SK-MEL-5 (cell line): ENCODE measurements at regions not wholly inside any gene's neighbourhood (a gene's known extent, or its start where the extent isn't known, plus 50 kb on each side); places are given as distances from the start of the nearest gene placed in this dataset.
A peak's percentile ranks its signal among the peaks of the same experiment; 100 is the strongest.

Source experiments
- DNase-seq: peaks from one replicate; pipeline ENCODE4 v3.0.0-alpha.2; 2016; ENCODE audit warnings: low read depth, low spot score
- in situ Hi-C: cut with HindIII; loops from 2 replicates; pipeline ENCODE4 v1.10.0; 2016; ENCODE audit warnings: low sequenced_read_pairs, high pct_unique_total_duplicates, low pct_unique_long_range_greater_than_20kb

DNA sequence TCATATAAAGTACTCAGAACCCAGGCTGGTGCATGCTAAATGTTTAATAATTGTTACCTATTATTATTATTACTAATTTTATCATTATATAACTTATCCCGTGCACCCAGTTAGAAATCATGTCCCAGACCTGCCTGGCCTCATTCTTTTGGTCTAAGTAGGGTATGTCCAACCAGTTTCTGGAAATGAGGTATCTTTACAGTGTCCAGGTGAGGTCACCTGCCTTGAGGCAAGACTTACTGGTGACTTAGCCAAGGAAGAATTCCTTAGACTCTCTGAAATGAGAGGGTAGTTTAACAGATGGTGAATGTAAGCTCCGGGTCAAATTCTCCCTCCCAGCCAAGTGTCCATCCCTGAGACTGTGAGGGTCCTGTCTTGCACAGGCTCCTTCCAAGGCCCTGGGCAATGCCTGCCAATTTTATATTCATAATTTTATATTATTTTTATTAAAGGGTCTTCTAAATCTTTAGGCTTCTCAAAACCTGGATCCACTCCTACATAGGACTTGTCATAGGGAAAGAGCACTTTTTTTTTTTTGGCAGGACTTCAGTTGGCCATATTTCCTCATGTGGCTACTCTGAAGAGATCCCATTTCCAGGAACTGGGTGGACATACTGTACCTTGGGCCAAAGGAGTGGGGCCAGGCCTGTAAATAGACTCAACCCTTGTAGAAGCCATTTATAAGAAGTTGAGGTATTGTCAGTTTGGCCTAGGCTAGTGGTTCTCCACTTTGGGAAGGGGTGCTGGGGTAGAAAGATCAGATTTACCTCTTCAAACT, 96.7 kb upstream of the KCNA3 start:
- in situ Hi-C loops = loop anchor here (25.0 kb wide), 1 partner anchor 259 kb away; the partner anchor contains the start of gene KCNA10
- DNase-seq = no peak

DNA sequence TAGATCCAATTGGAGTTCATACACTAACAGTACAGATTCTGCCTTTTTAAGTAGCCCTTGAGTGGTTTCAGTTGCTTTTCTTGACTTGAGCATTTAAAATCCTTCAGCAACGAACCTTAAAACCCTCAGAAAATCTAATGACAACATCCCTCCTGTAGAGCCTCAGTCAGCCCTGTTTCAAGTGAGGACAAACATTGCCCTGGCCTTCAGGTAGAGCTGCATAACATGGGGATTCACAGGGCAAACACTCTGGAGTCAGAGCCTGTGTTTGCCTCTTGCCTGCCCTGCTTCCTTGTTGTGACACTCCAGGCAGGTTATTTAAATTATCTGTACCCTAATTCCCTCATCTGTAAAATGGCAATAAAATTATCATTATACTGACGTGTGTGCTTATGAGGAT, 96.1 kb upstream of the KCNA3 start:
- in situ Hi-C loops = loop anchor here (25.0 kb wide), 1 partner anchor 259 kb away; the partner anchor contains the start of gene KCNA10
- no peak for DNase-seq

DNA sequence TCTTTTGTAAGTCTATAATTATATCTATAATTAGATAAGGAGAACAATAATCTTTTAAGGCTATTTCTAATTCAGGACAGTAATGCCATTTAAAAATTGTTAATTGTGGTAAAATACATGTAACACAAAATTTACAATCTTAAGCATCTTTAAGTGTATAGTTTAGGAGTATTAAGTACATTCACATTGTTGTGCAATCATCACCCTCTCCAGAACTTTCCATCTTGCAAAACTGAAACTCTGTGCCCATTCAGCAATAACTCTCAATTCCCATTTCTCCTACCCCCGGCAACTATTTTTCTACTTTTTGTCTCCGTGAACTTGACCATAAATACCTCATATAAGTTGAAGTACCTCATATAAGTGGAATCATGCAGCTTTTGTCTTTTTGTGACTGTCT, 93.9 kb upstream of the KCNA3 start:
- no peak for DNase-seq
- in situ Hi-C loops = loop anchor here (25.0 kb wide), 1 partner anchor 256 kb away; the partner anchor contains the start of gene KCNA10

DNA sequence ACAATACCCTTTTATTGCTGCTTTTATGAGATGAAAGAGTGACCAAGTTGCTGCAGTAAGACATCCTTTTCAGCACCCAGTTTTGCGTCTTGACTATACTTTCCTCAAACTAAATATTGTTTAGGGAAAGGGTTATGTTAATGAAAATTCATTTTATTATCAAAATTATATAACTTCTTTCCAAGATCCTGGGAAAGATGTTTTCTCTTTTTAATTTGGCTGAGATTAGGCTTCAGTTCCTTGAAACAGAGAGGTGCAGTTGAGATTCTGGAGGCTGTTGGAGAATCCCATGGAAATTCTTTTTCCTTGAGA, 91.6 kb upstream of the KCNA3 start:
- in situ Hi-C loops = loop anchor here (25.0 kb wide), 1 partner anchor 254 kb away; the partner anchor contains the start of gene KCNA10
- no peak for DNase-seq

DNA sequence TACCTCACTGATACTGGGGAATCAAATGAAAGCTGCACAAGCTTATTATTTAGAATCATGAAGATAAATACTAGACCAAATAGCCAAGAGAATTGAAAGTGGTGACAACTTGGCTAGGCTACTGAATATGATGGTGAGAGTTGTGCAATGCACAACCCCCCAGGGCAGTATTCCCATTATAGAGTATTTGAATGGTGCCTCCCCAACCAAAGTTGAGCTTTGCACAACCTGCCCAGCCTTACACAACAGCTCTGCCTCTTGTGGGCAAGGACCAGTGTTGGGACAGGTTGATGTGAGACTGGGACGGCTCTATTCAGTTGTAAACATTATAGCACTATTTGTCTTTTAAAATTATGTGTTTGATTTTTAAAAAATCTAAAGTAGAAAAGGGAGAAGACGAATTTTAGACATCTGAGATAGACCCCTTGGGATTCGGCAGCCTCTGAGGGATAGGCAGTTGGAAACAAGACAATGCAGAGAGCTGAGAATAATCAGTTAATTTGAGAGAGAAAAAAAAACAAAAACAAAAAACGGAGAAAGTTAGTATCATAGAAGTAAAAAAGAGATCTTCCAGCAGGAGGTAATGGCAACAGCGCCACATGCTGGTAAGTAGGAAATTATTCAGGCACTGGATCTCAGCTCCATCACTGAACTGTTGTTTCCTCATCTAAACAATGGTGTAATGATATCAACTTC, 91.0 kb upstream of the KCNA3 start:
- DNase-seq = peak; percentile 60
- in situ Hi-C loops = loop anchor here (25.0 kb wide), 1 partner anchor 253 kb away; the partner anchor contains the start of gene KCNA10

DNA sequence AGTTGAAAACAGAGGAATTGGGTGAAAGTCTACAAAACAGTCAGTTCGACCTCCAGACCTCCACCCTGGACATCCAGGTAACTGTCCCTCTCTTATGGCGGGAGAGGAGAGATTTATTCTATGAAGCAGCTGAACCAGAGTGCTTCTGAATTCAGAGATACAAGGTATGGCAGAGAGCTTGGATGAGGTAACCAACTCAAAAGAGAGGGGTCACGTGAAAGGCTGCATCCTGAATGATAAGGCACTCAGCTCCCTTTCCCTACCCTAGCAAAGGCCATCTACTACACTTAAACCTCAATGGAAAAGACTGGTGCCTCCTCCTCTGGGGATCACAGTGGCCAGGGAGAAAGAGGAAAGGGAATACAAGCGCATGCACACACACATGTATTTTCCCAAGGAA, 88.4 kb upstream of the KCNA3 start:
- in situ Hi-C loops = loop anchor here (25.0 kb wide), 1 partner anchor 251 kb away; the partner anchor contains the start of gene KCNA10
- DNase-seq = no peak

DNA sequence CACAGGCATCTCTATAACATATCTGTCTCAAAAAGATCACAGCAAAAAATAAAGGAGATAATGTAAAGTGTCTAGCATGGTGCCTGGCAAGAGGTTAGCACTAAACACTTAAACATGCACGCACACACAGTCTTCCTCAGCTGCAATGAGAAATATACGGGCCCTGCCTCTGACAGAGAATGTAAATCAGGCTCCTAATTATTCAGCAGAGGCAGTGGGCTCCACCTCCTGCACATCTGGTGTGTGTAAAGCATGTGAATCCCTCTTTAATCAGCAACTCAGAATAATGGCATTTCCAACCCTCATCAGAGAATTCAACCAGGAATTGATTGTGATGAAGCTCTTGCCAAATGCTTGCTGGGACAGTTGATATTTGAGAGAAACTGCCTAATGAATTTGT, 85.6 kb upstream of the KCNA3 start:
- in situ Hi-C loops = loop anchor here (25.0 kb wide), 1 partner anchor 248 kb away; the partner anchor contains the start of gene KCNA10
- no peak for DNase-seq

DNA sequence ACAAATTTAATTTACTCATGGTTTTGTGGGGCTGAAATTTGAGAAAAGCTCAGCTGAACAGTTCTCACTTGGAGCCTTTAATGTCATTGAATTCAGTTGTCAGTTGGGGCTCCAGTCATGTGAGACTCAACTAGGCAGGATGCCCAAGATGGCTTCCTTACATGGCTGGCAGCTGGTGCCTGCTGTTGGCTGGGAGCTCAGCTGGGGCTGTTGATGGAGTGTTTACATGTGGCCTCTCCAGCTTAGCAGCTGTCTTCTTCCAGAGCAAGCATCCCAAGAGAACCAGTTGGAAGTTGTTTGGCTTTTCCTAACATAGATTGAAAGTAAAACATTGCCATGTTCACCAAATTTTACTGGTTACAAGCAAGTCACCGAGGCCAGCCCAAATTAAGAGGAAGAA, 81.8 kb upstream of the KCNA3 start:
- DNase-seq = no peak
- in situ Hi-C loops = loop anchor here (25.0 kb wide), 1 partner anchor 244 kb away; the partner anchor contains the start of gene KCNA10

DNA sequence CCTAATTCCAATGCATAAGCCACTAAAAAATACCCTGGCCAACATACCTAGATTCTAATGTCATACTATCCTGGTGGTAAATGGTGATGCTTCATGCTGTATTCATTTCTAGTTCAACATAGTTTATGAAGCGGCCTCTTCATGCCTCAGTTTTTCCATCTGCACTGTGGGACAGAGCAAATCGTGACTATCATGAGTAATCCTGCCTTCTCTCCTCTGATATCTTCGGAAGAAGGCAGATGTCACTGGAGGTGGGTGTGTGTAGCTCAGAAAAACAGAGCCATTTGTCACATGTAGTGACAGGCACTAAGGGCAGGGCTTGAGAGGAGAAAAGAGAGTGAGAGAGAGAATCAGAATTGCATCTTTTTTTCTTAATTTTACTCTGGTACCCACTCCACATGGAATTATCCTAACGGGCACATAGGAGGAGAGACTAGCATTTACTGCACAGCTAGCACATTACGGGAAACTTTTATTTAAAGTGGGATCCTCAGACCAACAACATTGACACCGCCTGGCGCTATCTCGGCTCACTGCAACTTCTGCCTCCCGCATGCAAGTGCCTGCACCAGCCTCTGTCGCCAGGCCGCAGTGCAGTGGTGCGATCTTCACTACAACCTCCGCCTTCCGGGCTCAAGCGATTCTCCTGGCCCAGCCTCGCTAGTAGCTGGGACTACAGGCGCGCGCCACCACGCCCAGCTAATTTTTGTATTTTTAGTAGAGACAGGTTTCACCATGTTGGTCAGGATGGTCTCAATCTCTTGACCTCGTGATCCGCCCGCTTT, 78.4 kb upstream of the KCNA3 start:
- in situ Hi-C loops = loop anchor here (25.0 kb wide), 1 partner anchor 241 kb away; the partner anchor contains the start of gene KCNA10
- no peak for DNase-seq

DNA sequence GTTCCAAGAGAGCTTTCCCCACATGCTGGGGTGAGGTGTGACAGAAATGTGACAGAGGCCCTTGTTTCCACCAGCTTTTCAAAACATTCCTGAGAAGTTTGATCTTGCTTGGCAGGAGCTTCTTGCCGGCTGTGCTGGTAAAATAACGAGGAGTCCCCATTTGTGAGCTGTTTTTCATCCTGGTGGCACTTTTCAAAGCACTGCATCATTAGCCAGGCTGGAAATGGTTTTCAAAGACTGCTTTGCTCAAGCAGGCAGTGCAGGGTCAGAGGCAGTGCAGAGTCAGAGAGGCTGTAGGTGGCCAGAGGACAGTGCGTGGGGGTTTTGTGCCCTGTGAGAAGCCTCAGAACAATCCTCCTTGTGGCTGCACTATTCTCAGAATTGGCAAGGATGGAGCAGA, 75.8 kb upstream of the KCNA3 start:
- in situ Hi-C loops = loop anchor here (25.0 kb wide), 1 partner anchor 238 kb away; the partner anchor contains the start of gene KCNA10
- no peak for DNase-seq

DNA sequence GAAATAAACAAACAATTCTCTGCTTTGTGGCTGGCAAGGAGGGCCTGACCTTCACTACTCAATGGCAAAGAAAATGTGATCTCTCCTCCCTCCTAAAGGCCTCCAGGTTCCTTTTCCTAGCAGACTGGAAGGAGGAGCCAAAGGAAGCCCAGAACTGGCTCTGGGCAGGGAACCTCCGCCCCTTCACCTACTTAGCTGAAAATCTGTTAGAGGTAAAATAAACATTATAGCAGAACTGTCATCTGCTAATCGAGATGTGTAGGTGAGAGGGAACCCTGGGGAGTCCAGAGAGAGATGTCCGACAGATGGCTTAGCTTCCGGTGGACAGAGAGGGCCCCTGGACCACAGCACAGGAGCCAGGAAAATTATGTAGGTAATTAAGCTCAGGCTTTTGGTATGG, 75.2 kb upstream of the KCNA3 start:
- in situ Hi-C loops = loop anchor here (25.0 kb wide), 1 partner anchor 238 kb away; the partner anchor contains the start of gene KCNA10

DNA sequence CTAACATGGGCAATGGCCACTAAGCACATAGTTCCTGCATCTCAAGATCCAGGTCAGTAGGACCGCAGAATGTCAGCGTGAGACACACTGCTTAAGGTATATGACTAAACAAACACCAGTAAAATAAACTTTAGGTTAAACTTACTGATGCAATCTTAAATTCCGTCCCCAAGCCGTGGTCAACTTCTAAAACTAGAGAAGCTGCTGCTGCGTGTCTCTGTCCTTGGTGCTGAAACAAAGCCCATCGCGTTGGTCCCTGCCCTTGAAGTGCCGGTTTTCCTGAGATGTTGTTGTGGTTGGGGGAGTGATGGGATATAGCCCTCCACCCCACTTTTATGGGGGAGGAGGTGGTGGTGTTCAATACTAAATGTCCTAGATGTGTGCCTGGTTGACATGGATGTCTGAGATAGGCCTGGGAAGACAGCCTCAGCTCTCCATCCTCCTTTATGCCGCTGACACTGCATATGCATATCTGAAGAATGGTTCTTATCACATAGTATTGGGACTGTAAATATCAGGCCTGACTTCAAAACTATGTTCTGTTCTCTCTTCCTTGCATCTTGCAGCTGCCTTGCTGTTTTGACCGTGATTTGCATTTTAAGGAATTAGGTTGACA, 72.0 kb upstream of the KCNA3 start:
- in situ Hi-C loops = no loop called here
- DNase-seq = peak; percentile 28

More for the DNA sequence above, 75.2 kb upstream of the KCNA3 start:
- no peak for DNase-seq

DNA sequence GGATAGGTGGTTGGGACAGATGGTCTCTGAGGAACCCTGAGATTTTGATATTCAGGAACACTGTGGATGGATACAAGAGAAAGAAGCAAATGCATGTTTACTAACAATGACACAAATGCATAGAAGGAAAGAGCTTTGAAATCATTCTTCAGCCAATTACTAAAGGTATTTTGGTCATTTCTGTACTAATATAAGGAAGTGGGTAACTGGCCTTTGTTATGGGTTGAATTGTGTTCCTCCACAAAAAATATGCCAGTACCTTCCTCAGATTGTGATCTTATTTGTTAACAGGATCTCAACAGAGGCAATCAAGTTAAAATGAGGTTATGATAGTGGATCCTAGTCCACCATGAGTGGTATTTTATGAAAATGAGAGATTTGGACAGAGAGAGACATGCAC, 68.7 kb upstream of the KCNA3 start:
- DNase-seq = no peak
- in situ Hi-C loops = no loop called here

DNA sequence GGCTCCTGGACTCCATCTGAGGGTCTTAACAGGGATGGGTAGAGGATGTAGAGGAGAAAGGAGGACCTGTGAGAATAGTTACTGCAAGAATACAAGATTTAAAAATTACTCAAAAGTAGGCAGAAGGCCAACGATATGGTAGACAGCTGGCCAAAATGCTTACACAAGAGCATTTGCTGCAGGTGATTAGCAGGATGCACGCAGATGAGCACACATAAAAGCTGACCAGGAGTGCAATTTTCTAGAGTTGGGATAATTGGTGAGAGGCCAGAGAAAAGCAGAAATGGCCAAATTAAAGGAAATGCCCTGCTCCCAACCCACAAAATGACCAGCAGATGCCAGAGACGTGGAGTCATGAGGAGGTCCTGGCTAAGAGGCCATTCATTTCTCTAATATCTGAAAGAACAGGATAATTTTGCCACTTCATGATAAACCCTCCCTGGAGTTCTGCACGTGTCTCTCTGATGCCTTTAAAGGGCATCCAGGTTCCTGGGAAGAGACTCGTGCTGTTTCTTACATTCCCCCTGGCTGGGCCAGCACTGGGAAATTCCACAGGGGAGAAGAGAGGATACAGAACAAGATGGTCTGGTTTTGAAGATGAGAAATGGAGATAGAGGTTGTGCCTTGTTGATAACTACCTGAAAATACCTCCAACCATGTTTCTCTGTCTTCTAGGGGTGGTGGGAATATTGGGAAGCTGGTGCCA, 62.3 kb upstream of the KCNA3 start:
- in situ Hi-C loops = no loop called here
- DNase-seq = no peak

DNA sequence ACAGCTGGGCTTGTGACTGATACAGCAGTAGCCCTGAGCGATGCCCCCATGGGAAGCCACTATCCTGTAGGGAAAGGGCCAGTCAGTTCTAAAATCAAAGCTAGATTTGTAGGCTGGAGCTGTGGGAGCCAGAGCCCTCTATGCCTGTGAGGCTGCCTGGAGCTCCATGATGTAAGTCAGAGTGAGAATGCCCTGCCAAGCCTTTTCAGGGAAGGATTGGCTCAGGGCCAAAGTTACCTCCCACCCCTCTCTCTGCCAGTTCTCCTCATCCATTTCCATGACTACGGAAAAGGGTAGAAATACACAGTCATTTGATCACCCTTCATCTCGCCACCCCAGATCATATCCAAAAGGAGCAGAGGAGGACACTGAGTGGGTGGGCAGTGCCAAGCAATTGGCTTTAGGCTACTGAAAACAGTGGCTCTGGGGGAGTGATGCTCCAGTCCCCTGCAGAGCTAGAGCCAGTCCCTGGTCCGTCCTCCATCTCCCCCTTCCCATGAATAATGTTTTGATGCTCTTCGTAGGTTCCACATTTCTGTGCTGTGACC, 59.5 kb upstream of the KCNA3 start:
- in situ Hi-C loops = no loop called here
- DNase-seq = no peak

DNA sequence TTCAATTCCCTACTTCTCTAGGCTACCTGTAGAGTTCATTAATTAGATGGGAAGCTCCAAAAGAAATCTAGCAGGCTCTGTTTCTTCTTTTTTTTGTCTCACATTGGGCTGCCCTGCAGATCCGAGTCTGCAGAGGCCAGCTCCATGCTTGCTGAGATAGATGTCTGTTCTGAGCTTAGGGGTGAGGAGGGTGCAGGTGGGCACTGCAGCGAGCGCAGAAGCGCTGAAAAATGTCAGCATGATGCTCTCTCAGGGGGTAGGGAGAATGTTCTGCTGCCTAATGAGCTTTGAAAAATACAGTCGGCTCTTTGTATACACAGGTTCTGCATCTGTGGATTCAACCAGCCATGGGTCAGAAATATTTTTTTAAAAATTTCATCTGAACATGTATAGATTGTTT, 56.8 kb upstream of the KCNA3 start:
- in situ Hi-C loops = no loop called here
- DNase-seq = no peak
